Right lobe of liver (tissue), 4 donors: ENCODE measurements at regions not wholly inside any gene's neighbourhood (a gene's known extent, or its start where the extent isn't known, plus 50 kb on each side); places are given as distances from the start of the nearest gene placed in this dataset.

Source experiments
- POLR2A ChIP-seq: fragments of 450-650 bp; IDR thresholded peaks from one replicate; pipeline ENCODE4 v1.6.1; 2017; ENCODE audit warnings: antibody characterized with exemption, mild to moderate bottlenecking
- TF ChIP-seq, protein P1 (sequence below), 4 donors: fragments of 200-600 bp in 3 of 4; fragments of 450-650 bp in 1 of 4; IDR thresholded peaks; one replicate each; pipeline versions ENCODE4 v1.5.1 to v1.8.0; 2016 to 2022; ENCODE audit warnings: antibody characterized with exemption in 4 of 4, mild to moderate bottlenecking in 2 of 4
- donor health status: DM: no; HTN: no; CAD: no.
- donor health status: DM: no; HTN: no; CAD: no.
- donor health status: DM: no; HTN: yes; CAD: no.

DNA sequence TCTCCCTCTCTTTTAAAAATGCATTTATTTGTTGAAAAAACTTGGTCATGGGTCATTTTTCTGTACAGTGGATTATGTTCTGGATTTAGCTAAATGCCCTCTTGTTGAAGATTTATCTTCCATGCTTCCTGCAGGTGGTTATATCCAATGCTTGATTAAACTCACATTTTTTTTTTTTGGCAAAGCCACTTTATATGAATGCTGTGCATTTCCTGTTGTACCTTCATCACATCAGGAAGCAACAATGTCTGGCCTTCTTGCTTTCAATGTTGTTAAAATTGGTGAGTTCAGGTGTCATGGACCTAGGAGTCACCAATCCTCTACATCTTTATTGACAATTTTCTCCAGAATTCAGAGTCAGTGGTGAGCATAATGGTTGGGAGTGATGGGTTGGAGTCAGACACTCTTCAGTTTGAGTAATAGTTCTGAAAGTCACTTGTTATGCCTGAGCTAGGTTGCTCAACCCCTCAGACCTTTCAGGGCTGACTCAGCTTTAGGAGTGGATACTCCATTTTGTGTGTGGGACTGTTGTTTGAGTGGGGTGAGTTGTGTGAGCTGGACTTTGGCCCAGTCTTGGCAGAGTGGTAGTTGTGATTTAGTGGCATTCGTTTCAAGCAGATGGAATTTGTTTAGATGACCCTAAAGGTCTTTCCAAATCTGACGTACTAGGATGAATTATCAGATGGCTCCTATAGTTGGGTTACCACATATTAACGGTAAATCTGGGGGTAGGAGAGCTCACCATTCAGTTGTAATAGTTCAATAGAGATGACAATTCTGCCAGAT is 213.5 kb upstream of the ZNF32 start:
- TF ChIP-seq, protein P1, sequence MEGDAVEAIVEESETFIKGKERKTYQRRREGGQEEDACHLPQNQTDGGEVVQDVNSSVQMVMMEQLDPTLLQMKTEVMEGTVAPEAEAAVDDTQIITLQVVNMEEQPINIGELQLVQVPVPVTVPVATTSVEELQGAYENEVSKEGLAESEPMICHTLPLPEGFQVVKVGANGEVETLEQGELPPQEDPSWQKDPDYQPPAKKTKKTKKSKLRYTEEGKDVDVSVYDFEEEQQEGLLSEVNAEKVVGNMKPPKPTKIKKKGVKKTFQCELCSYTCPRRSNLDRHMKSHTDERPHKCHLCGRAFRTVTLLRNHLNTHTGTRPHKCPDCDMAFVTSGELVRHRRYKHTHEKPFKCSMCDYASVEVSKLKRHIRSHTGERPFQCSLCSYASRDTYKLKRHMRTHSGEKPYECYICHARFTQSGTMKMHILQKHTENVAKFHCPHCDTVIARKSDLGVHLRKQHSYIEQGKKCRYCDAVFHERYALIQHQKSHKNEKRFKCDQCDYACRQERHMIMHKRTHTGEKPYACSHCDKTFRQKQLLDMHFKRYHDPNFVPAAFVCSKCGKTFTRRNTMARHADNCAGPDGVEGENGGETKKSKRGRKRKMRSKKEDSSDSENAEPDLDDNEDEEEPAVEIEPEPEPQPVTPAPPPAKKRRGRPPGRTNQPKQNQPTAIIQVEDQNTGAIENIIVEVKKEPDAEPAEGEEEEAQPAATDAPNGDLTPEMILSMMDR (IDR thresholded peaks at IDR 0.05), result no peak
- TF ChIP-seq POLR2A, result no peak
